Prostate gland (tissue), 2 donors: ENCODE measurements at regions not wholly inside any gene's neighbourhood (a gene's known extent, or its start where the extent isn't known, plus 50 kb on each side); places are given as distances from the start of the nearest gene placed in this dataset.

ENCODE experiments used
- CTCF ChIP-seq, 4 experiments: fragments of 200-600 bp in 2 of 4; fragments of 450-650 bp in 2 of 4; sonication (generic) in 2 of 4; IDR thresholded peaks; 1 replicate in 3 of 4; 2 replicates in 1 of 4; pipeline ENCODE4 v1.5.1; 2016 to 2019; ENCODE audit warnings: antibody characterized with exemption in 4 of 4, mild to moderate bottlenecking in 2 of 4, moderate library complexity in 2 of 4
- POLR2A ChIP-seq: fragments of 450-650 bp; IDR thresholded peaks from one replicate; pipeline ENCODE4 v1.6.1; 2016; ENCODE audit warnings: antibody characterized with exemption, mild to moderate bottlenecking
- POLR2AphosphoS5 ChIP-seq: sonication (generic); formaldehyde crosslinking; IDR thresholded peaks from one replicate; pipeline ENCODE4 v1.6.1; 2017; ENCODE audit warnings: antibody characterized with exemption

DNA sequence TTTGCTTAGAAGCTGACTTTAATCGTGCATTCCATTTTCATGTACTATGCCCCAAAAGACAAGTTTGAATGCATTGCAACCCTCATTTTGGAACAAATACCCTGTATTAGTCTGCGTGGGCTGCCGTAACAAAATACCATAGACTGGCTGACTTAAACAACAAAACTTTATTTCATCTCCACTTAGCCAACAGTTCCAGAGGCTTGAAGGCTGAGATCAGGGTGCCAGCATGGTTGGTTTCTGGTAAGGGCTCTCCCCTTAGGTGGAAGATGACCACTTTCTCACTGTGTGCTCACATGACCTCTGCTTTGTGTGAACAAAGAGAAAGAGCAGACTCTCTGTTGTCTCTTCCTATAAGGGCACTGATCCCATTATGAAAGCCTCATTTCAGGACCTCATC, 431.7 kb upstream of the MAP3K7 start:
- TF ChIP-seq CTCF (IDR thresholded peaks at IDR 0.05) (no peak), POLR2AphosphoS5 (no peak), POLR2A (no peak)
